ENCODE measurements at regions not wholly inside any gene's neighbourhood (a gene's known extent, or its start where the extent isn't known, plus 50 kb on each side); places are given as distances from the start of the nearest gene placed in this dataset.

- TF ChIP-seq REST (IDR thresholded peaks at IDR 0.05; ENCODE audit: insufficient replicate concordance, low read depth) (no peak), CTCF (IDR thresholded peaks at IDR 0.05; ENCODE audit: insufficient read depth, low read length) (no peak), POLR2AphosphoS5 (IDR thresholded peaks at IDR 0.05; ENCODE audit: low read depth) (no peak), SPI1 (IDR thresholded peaks at IDR 0.05; ENCODE audit: borderline replicate concordance, low read depth) (no peak), GABPA (IDR thresholded peaks at IDR 0.05; ENCODE audit: low read depth) (no peak)
Measured at GRCh38 chr2:47708801-47709499, 74.0 kb upstream of the MSH6 start.
